Endothelial cell of umbilical vein (primary cell): ENCODE measurements at regions not wholly inside any gene's neighbourhood (a gene's known extent, or its start where the extent isn't known, plus 50 kb on each side); places are given as distances from the start of the nearest gene placed in this dataset.

Source experiments
- BruUV-seq: library from RNA; stranded (reverse); fragments of 400-500 nt; replicated peaks from 2 replicates; lab custom pipeline; 2021; lab: Mats Ljungman, UMichigan
- CTCF ChIA-PET: fragments of 300-600, 350-600 bp; sonication (Branson Sonifier 250); formaldehyde crosslinking; loops from one replicate; lab custom pipeline; 2021; ENCODE audit warnings: antibody characterized with exemption, inconsistent platforms; lab: Charles Lee
- POLR2A ChIA-PET: fragments of 300-600, 350-600 bp; sonication (Branson Sonifier 250); formaldehyde crosslinking; loops from one replicate; lab custom pipeline; 2021; ENCODE audit warnings: antibody characterized with exemption, inconsistent platforms; lab: Charles Lee
- DNase-seq: peaks from one replicate; pipeline ENCODE4 v3.0.0-alpha.2; 2011; ENCODE audit warnings: low read depth, low spot score
- FAIRE-seq: peaks from 2 replicates; lab custom pipeline; 2011; peaks lifted over from hg19 to GRCh38; lab: Jason Lieb, UNC
- H2AFZ ChIP-seq: 2 replicates; pipeline ENCODE4 v1.6.0; 2012; ENCODE audit warnings: low read depth, low read length, control low read depth, inconsistent platforms
- H3K27ac ChIP-seq: 2 replicates; pipeline ENCODE4 v1.5.1; 2011; ENCODE audit warnings: low read depth, mild to moderate bottlenecking, control low read depth, low read length, moderate library complexity; ENCODE audit not compliant: insufficient read depth
- H3K27me3 ChIP-seq, 2 experiments: 2 replicates each; pipeline versions ENCODE4 v1.6.0 to v1.6.1; 2011; ENCODE audit warnings: low read length in 2 of 2, mixed read lengths in 1 of 2; ENCODE audit not compliant: control insufficient read depth in 2 of 2, insufficient read depth in 2 of 2
- H3K36me3 ChIP-seq, 2 experiments: 2 replicates in 1 of 2; 3 replicates in 1 of 2; pipeline ENCODE4 v1.5.1; 2011; ENCODE audit warnings: low read length in 2 of 2, mild to moderate bottlenecking in 1 of 2, moderate library complexity in 1 of 2; ENCODE audit not compliant: control insufficient read depth in 2 of 2, insufficient read depth in 2 of 2; ENCODE audit errors: extremely low read depth in 1 of 2
- H3K4me1 ChIP-seq: 3 replicates; pipeline ENCODE4 v1.5.1; 2011; ENCODE audit warnings: mild to moderate bottlenecking, low read length; ENCODE audit not compliant: control insufficient read depth, insufficient read depth; ENCODE audit errors: extremely low read depth
- H3K4me2 ChIP-seq: 2 replicates; pipeline ENCODE4 v1.6.1; 2011; ENCODE audit warnings: low read length, control low read depth, mixed read lengths; ENCODE audit not compliant: insufficient read depth
- H3K4me3 ChIP-seq, 3 experiments: fragments of 200-600 bp in 1 of 3; sonication (generic), shearing (Covaris generic) in 1 of 3; replicated peaks in 1 of 3; 2 replicates each; pipeline ENCODE4 v1.5.1; 2011 to 2016; ENCODE audit warnings: control low read depth in 3 of 3, low read length in 3 of 3, mild to moderate bottlenecking in 2 of 3, inconsistent platforms in 1 of 3, low read depth in 1 of 3, moderate library complexity in 1 of 3; ENCODE audit not compliant: insufficient read depth in 1 of 3
- H3K79me2 ChIP-seq: 2 replicates; pipeline ENCODE4 v1.6.0; 2012; ENCODE audit warnings: low read length, inconsistent platforms; ENCODE audit not compliant: control insufficient read depth, insufficient read depth
- H3K9ac ChIP-seq: replicated peaks from 2 replicates; pipeline ENCODE3; 2011; ENCODE audit warnings: low read length, control low read depth; ENCODE audit not compliant: insufficient read depth; ENCODE audit errors: extremely low read depth
- H3K9me1 ChIP-seq: replicated peaks from 3 replicates; pipeline ENCODE4 v1.6.0; 2011; ENCODE audit warnings: mild to moderate bottlenecking, low read length; ENCODE audit not compliant: control insufficient read depth, insufficient read depth; ENCODE audit errors: extremely low read depth
- H3K9me3 ChIP-seq: replicated peaks from 2 replicates; pipeline ENCODE4 v1.5.1; 2012; ENCODE audit warnings: low read length, inconsistent platforms; ENCODE audit not compliant: control insufficient read depth, insufficient read depth
- H4K20me1 ChIP-seq: replicated peaks from 2 replicates; pipeline ENCODE3; 2011; ENCODE audit warnings: mild to moderate bottlenecking, low read length; ENCODE audit not compliant: control insufficient read depth, insufficient read depth; ENCODE audit errors: extremely low read depth
- EZH2 ChIP-seq: IDR thresholded peaks from 2 replicates; pipeline ENCODE4 v1.6.1; 2012; ENCODE audit warnings: borderline replicate concordance, low read depth, mild to moderate bottlenecking, moderate library complexity, low read length, inconsistent platforms; ENCODE audit not compliant: severe bottlenecking
- FOS ChIP-seq: IDR thresholded peaks from 2 replicates; pipeline ENCODE4 v1.6.1; 2011; ENCODE audit warnings: mild to moderate bottlenecking, low read length, moderate library complexity, borderline replicate concordance; ENCODE audit not compliant: insufficient read depth
- GATA2 ChIP-seq: IDR thresholded peaks from 2 replicates; pipeline ENCODE4 v1.7.0; 2011; ENCODE audit warnings: low read depth, mild to moderate bottlenecking, moderate library complexity, mixed read lengths, low read length; ENCODE audit not compliant: insufficient read length, insufficient read depth
- JUN ChIP-seq: IDR thresholded peaks from 2 replicates; pipeline ENCODE4 v1.6.1; 2011; ENCODE audit warnings: borderline replicate concordance, low read depth; ENCODE audit not compliant: insufficient read length, insufficient read depth
- MYC ChIP-seq: IDR thresholded peaks from one replicate; pipeline ENCODE4 v1.6.1; 2011; ENCODE audit warnings: mild to moderate bottlenecking, low read depth, low read length
- POLR2A ChIP-seq: IDR thresholded peaks from 2 replicates; pipeline ENCODE4 v1.6.1; 2012; ENCODE audit warnings: low read depth, mild to moderate bottlenecking, control low read depth, low read length
- POLR2AphosphoS5 ChIP-seq: IDR thresholded peaks from 2 replicates; pipeline ENCODE4 v1.6.1; 2012; ENCODE audit warnings: low read depth, mild to moderate bottlenecking, control low read depth, low read length, moderate library complexity; ENCODE audit not compliant: insufficient read depth
- dilution Hi-C: fragments of 300-500 bp; cut with MboI; formaldehyde crosslinking; loops from one replicate; pipeline ENCODE4 v1.15.0; 2019; ENCODE audit warnings: low sequenced_read_pairs; ENCODE audit not compliant: extremely low pct_ligation_motif_present
- intact Hi-C: fragments of 100-400 bp; cut with micrococcal nuclease; formaldehyde crosslinking; loops from one replicate; pipeline ENCODE4 v1.10.0; 2022
- TF ChIP-seq, protein P1 (sequence below), 2 donors: IDR thresholded peaks; 1 replicate in 1 of 2; 2 replicates in 1 of 2; pipeline ENCODE4 v1.5.1; 2011; ENCODE audit warnings: low read length in 2 of 2, mild to moderate bottlenecking in 2 of 2, moderate library complexity in 2 of 2, control low read depth in 1 of 2, inconsistent platforms in 1 of 2, low read depth in 1 of 2; ENCODE audit not compliant: insufficient read depth in 1 of 2; ENCODE audit errors: extremely low read depth in 1 of 2
- TF ChIP-seq, protein P2 (sequence below): IDR thresholded peaks from 2 replicates; pipeline ENCODE4 v1.6.1; 2011; ENCODE audit not compliant: insufficient read depth, insufficient read length

DNA sequence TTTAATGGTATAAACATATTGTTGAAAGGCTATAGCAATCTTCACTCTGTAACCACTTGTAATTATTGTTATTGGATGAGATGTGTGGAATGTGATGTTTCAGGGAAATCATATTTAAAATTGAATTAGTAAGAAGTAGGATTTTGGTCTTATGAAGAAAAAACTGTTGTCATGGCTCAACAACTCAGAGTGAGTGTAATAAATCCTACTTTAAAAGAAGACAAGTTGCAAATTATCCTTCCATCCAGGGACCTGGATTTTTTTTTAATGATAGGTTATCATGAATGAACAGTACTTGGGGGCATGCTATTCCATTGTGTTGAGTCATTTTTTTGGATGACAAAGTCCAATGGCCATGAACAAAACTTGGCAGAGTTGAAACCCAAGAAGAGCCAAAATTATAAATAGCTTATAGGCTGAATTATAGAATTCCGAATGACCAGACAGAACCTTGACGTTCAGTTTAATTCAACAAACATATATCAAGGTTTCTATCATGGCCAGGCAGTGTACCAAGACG lies 625.5 kb upstream of the ZNF717 start:
- H2AFZ ChIP-seq, result no peak overlapping the region
- no peak overlapping the region for H3K4me3 ChIP-seq
- dilution Hi-C loops (no loop called here), intact Hi-C loops (no loop called here)
- H3K4me1 ChIP-seq, result no peaks in the 10 kb centered on the region
- no peaks in the 10 kb centered on the region for H3K79me2 ChIP-seq
- no peaks in the 10 kb centered on the region for H3K36me3 ChIP-seq
- no peak overlapping the region for H3K9ac ChIP-seq
- FAIRE-seq (no peak), DNase-seq (no peak)
- no peaks in the 10 kb centered on the region for H4K20me1 ChIP-seq
- no peaks in the 10 kb centered on the region for H3K9me3 ChIP-seq
- H3K4me2 ChIP-seq, result no peak overlapping the region
- BruUV-seq, result no TSS peak
- POLR2A ChIA-PET, result no interaction called here
- TF ChIP-seq FOS (no peak), JUN (no peak), EZH2 (no peak), MYC (no peak), POLR2A (no peak), POLR2AphosphoS5 (no peak), GATA2 (no peak)
- TF ChIP-seq, protein P1, sequence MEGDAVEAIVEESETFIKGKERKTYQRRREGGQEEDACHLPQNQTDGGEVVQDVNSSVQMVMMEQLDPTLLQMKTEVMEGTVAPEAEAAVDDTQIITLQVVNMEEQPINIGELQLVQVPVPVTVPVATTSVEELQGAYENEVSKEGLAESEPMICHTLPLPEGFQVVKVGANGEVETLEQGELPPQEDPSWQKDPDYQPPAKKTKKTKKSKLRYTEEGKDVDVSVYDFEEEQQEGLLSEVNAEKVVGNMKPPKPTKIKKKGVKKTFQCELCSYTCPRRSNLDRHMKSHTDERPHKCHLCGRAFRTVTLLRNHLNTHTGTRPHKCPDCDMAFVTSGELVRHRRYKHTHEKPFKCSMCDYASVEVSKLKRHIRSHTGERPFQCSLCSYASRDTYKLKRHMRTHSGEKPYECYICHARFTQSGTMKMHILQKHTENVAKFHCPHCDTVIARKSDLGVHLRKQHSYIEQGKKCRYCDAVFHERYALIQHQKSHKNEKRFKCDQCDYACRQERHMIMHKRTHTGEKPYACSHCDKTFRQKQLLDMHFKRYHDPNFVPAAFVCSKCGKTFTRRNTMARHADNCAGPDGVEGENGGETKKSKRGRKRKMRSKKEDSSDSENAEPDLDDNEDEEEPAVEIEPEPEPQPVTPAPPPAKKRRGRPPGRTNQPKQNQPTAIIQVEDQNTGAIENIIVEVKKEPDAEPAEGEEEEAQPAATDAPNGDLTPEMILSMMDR (IDR thresholded peaks at IDR 0.05; ENCODE audit: extremely low read depth in 1 of 2, insufficient read depth in 1 of 2, low read depth in 1 of 2, low read length in 2 of 2), result no peak
- TF ChIP-seq, protein P2, sequence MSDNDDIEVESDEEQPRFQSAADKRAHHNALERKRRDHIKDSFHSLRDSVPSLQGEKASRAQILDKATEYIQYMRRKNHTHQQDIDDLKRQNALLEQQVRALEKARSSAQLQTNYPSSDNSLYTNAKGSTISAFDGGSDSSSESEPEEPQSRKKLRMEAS, result no peak
- H3K27me3 ChIP-seq, result no peaks in the 10 kb centered on the region
- no peaks in the 10 kb centered on the region for H3K9me1 ChIP-seq
- CTCF ChIA-PET, result no interaction called here
- H3K27ac ChIP-seq, result no peak overlapping the region
